ENCODE measurements at regions not wholly inside any gene's neighbourhood (a gene's known extent, or its start where the extent isn't known, plus 50 kb on each side); places are given as distances from the start of the nearest gene placed in this dataset.

DNA sequence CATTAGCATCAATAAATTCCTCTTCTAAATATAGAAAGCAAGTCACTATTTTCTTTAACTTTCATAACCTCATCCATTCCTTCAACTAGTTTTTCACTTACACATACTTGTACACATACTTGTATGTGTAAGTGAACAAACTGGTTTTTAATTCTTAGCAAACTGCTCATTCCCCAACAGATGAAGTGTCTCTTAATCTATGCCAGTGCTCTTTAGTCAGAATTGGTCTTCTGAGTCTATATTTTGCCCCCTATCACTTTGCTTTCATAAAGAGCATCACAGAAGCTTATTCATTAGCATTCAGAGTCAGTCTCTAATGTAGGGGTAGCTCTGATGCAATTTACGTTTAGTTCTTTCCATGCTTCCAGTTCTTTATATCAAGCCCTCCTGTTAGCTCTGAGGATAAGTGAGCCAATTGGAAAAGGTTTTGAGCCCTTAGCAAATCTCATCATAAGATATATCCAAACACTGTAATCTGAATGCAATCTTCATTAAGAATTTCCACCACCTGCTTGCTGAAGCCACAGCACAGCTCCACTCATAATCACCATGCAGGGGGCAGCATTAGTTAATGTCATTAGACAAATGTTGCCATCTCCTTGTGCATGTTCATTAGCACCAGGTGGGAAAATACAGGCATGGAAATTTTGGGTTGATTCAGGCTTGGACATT is 178.5 kb upstream of the SLC24A2 start:
- TF ChIP-seq EZH2 (IDR thresholded peaks at IDR 0.05; ENCODE audit: borderline replicate concordance, low read length) = no peak
- TF ChIP-seq, protein P1, sequence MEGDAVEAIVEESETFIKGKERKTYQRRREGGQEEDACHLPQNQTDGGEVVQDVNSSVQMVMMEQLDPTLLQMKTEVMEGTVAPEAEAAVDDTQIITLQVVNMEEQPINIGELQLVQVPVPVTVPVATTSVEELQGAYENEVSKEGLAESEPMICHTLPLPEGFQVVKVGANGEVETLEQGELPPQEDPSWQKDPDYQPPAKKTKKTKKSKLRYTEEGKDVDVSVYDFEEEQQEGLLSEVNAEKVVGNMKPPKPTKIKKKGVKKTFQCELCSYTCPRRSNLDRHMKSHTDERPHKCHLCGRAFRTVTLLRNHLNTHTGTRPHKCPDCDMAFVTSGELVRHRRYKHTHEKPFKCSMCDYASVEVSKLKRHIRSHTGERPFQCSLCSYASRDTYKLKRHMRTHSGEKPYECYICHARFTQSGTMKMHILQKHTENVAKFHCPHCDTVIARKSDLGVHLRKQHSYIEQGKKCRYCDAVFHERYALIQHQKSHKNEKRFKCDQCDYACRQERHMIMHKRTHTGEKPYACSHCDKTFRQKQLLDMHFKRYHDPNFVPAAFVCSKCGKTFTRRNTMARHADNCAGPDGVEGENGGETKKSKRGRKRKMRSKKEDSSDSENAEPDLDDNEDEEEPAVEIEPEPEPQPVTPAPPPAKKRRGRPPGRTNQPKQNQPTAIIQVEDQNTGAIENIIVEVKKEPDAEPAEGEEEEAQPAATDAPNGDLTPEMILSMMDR (IDR thresholded peaks at IDR 0.05; ENCODE audit: low read length) = no peak; the same call in 1 of the 2 replicates
